ENCODE measurements at regions not wholly inside any gene's neighbourhood (a gene's known extent, or its start where the extent isn't known, plus 50 kb on each side); places are given as distances from the start of the nearest gene placed in this dataset.

DNA sequence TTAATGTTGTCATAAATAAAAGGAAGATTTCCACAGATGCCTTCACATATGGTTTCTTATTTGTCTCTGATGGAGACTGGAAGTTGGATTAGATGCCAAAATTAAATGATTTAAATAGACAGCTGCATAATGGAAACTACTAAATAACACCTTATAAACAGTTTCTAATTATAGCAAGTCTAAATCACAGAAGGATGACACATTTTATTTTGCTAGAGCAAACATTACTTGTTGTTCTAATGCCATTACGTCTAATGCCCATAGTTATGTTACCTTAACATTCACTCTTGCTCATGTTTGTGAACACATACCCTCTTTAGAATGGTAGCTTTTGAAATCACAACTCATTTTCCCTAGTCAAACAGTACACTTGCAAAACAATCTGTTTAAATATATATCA is 92.8 kb downstream of the ZIC4 start:
- TF ChIP-seq CTCF (conservative IDR thresholded peaks at IDR 0.05 in 1 of 2, IDR thresholded peaks at IDR 0.05 in 1 of 2; ENCODE audit: extremely low read depth in 1 of 2, insufficient read depth in 1 of 2, low read depth in 1 of 2, low read length in 2 of 2) (no peak), EZH2 (IDR thresholded peaks at IDR 0.05; ENCODE audit: borderline replicate concordance, low read length) (no peak)
